ENCODE measurements at regions not wholly inside any gene's neighbourhood (a gene's known extent, or its start where the extent isn't known, plus 50 kb on each side); places are given as distances from the start of the nearest gene placed in this dataset.

DNA sequence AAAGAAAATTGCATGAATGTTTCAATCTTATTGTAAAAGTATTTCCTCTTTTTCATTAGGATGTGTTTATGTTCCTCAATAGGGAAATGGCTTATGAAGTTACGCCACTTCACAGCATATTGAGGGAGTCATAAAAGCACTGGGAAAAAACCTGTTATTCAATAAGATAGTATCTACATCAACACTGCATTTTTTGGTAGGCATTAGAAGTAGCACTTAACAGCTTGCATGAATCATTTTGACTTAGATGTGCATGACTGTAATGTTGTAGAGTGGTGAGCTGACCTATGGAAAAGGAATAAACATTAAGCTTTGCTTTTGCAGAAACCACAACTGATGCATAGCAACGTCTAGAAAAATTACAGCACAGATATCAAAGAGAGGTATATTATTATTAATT, 111.2 kb upstream of the GRXCR1 start:
- no peak for TF ChIP-seq CTCF (conservative IDR thresholded peaks at IDR 0.05)
- no peak overlapping the region for H3K27ac Mint-ChIP-seq
- H3K4me1 Mint-ChIP-seq = peaks cover under 1% of the 10 kb centered on the region

DNA sequence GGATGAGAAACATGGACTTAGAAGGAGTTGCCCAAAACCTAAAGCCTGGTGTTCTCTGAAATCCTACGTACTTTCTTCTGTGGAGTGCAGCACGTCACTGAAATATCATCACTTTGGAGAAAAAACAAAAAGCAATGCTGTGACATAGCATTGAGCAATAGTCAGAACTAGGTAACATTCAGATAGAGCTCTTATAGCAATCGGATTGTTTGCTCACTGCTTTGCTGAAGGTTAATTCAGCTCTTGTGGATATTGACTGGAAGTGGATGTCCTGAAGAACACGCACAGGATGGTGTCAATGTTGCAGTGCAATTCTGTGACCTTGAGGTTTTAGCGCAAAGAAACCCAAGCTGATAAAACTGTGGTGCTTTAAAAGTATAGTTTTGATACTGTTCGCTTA, 114.2 kb upstream of the GRXCR1 start:
- Histone ChIP-seq H3K4me1 (ENCODE audit: control insufficient read depth, insufficient read depth, low read length) (no peaks in the 10 kb centered on the region), H3K27me3 (ENCODE audit: control insufficient read depth, insufficient read depth, low read length, poor library complexity, severe bottlenecking) (no peaks in the 10 kb centered on the region), H3K9ac (ENCODE audit: extremely low read depth, low read length, poor library complexity, severe bottlenecking) (no peak overlapping the region), H3K36me3 (ENCODE audit: control insufficient read depth, insufficient read depth, low read length) (no peaks in the 10 kb centered on the region), H3K4me3 (ENCODE audit: low read length) (no peak overlapping the region), H3K27ac (ENCODE audit: low read depth, low read length) (no peak overlapping the region), H3K9me3 (ENCODE audit: control insufficient read depth, low read length) (peaks cover 4% of the 10 kb centered on the region)
- WGBS, 2 experiments (ENCODE audit: insufficient coverage in 1 of 2, insufficient read length in 1 of 2) = 55 to 63% methylated on average over 5 to 6 of the region's 6 CpGs
- H3K36me3 Mint-ChIP-seq (ENCODE audit: low read depth) = no peaks in the 10 kb centered on the region
- no peak for TF ChIP-seq CTCF (conservative IDR thresholded peaks at IDR 0.05)
- no peak overlapping the region for H3K27ac Mint-ChIP-seq
- no peaks in the 10 kb centered on the region for H3K4me1 Mint-ChIP-seq
- H3K9me3 Mint-ChIP-seq = peaks cover 2% of the 10 kb centered on the region
- no peak for DNase-seq
- no peaks in the 10 kb centered on the region for H3K27me3 Mint-ChIP-seq (ENCODE audit: insufficient read depth)
- no peak overlapping the region for H3K4me3 Mint-ChIP-seq

More for the DNA sequence above, 111.2 kb upstream of the GRXCR1 start:
- Histone ChIP-seq H3K9me3 (ENCODE audit: control insufficient read depth, low read length) (no peaks in the 10 kb centered on the region), H3K27ac (ENCODE audit: low read depth, low read length) (no peak overlapping the region), H3K27me3 (ENCODE audit: control insufficient read depth, insufficient read depth, low read length, poor library complexity, severe bottlenecking) (no peaks in the 10 kb centered on the region), H3K36me3 (ENCODE audit: control insufficient read depth, insufficient read depth, low read length) (no peaks in the 10 kb centered on the region), H3K9ac (ENCODE audit: extremely low read depth, low read length, poor library complexity, severe bottlenecking) (no peak overlapping the region), H3K4me1 (ENCODE audit: control insufficient read depth, insufficient read depth, low read length) (no peaks in the 10 kb centered on the region), H3K4me3 (ENCODE audit: low read length) (no peak overlapping the region)
- 92% methylated on average over 1 of the region's 2 CpGs; no CpG with 5 or more reads in 1 of the 2 experiments for WGBS, 2 experiments (ENCODE audit: insufficient coverage in 1 of 2, insufficient read length in 1 of 2)
- no peaks in the 10 kb centered on the region for H3K36me3 Mint-ChIP-seq (ENCODE audit: low read depth)
- DNase-seq = no peak
- no peaks in the 10 kb centered on the region for H3K9me3 Mint-ChIP-seq
- peaks cover 2% of the 10 kb centered on the region for H3K27me3 Mint-ChIP-seq (ENCODE audit: insufficient read depth)
- H3K4me3 Mint-ChIP-seq = no peak overlapping the region

GRCh38 chr4:42768125-42768748, 111.3 kb upstream of the ATP8A1 start:
- H3K9me3 ChIP-seq (ENCODE audit: control insufficient read depth, low read length) = no peaks in the 10 kb centered on the region
- Mint-ChIP-seq H3K36me3 (ENCODE audit: low read depth) (no peaks in the 10 kb centered on the region), H3K9me3 (no peaks in the 10 kb centered on the region), H3K4me3 (no peak overlapping the region), H3K27me3 (ENCODE audit: insufficient read depth) (no peaks in the 10 kb centered on the region), H3K27ac (no peak overlapping the region), H3K4me1 (no peaks in the 10 kb centered on the region)
- DNase-seq = peak; percentile 85
- H3K27ac ChIP-seq (ENCODE audit: low read depth, low read length) = no peak overlapping the region
- H3K9ac ChIP-seq (ENCODE audit: extremely low read depth, low read length, poor library complexity, severe bottlenecking) = no peak overlapping the region
- no peaks in the 10 kb centered on the region for H3K27me3 ChIP-seq (ENCODE audit: control insufficient read depth, insufficient read depth, low read length, poor library complexity, severe bottlenecking)
- TF ChIP-seq CTCF (conservative IDR thresholded peaks at IDR 0.05) = peak; percentile 79
- WGBS, 2 experiments (ENCODE audit: insufficient coverage in 1 of 2, insufficient read length in 1 of 2) = 92% methylated on average over 4 of the region's 4 CpGs; no CpG with 5 or more reads in 1 of the 2 experiments
- H3K36me3 ChIP-seq (ENCODE audit: control insufficient read depth, insufficient read depth, low read length) = no peaks in the 10 kb centered on the region
- no peaks in the 10 kb centered on the region for H3K4me1 ChIP-seq (ENCODE audit: control insufficient read depth, insufficient read depth, low read length)
- H3K4me3 ChIP-seq (ENCODE audit: low read length) = no peak overlapping the region
